Gastroesophageal sphincter (tissue), 3 donors: ENCODE measurements at regions not wholly inside any gene's neighbourhood (a gene's known extent, or its start where the extent isn't known, plus 50 kb on each side); places are given as distances from the start of the nearest gene placed in this dataset.

Experiments used
- CTCF ChIP-seq, 4 experiments: fragments of 200-600 bp in 2 of 4; fragments of 450-650 bp in 2 of 4; sonication (generic) in 1 of 4; IDR thresholded peaks; one replicate each; pipeline ENCODE4 v1.5.1; 2017 to 2019; ENCODE audit warnings: antibody characterized with exemption in 4 of 4, mild to moderate bottlenecking in 2 of 4, moderate library complexity in 2 of 4
- POLR2A ChIP-seq, 2 donors: fragments of 450-650 bp; IDR thresholded peaks; one replicate each; pipeline ENCODE4 v1.6.1; 2017; ENCODE audit warnings: antibody characterized with exemption in 2 of 2, mild to moderate bottlenecking in 2 of 2, moderate library complexity in 1 of 2
- POLR2AphosphoS5 ChIP-seq: sonication (generic); formaldehyde crosslinking; IDR thresholded peaks from one replicate; pipeline ENCODE4 v1.6.1; 2017; ENCODE audit warnings: antibody characterized with exemption

- TF ChIP-seq POLR2A (IDR thresholded peaks at IDR 0.05) (no peak), CTCF (IDR thresholded peaks at IDR 0.05) (no peak), POLR2AphosphoS5 (no peak)
These were observed 227.7 kb upstream of the STK17B start for GRCh38 chr2:196399096-196399495.
